Lower leg skin (tissue), 3 donors: ENCODE measurements at regions not wholly inside any gene's neighbourhood (a gene's known extent, or its start where the extent isn't known, plus 50 kb on each side); places are given as distances from the start of the nearest gene placed in this dataset.

ENCODE experiments used
- CTCF ChIP-seq, 3 donors: fragments of 450-650 bp; IDR thresholded peaks; one replicate each; pipeline ENCODE4 v1.5.1; 2016; ENCODE audit warnings: antibody characterized with exemption in 3 of 3, mild to moderate bottlenecking in 3 of 3, moderate library complexity in 2 of 3
- POLR2A ChIP-seq, 2 donors: fragments of 450-650 bp; IDR thresholded peaks; one replicate each; pipeline ENCODE4 v1.6.1; 2016 to 2017; ENCODE audit warnings: antibody characterized with exemption in 2 of 2, mild to moderate bottlenecking in 1 of 2, moderate library complexity in 1 of 2

GRCh38 chrX:45524296-45524695, 323.6 kb upstream of the DIPK2B start:
- TF ChIP-seq CTCF (IDR thresholded peaks at IDR 0.05) (no peak), POLR2A (IDR thresholded peaks at IDR 0.05) (no peak)
